Psoas muscle (tissue), 7 donors: ENCODE measurements at regions not wholly inside any gene's neighbourhood (a gene's known extent, or its start where the extent isn't known, plus 50 kb on each side); places are given as distances from the start of the nearest gene placed in this dataset.
"Not testable (repeated sequence)": the region's sequence is repeated elsewhere in the genome, so short reads cannot be mapped to it uniquely, and the experiment has no call there.

ENCODE experiments used
- ATAC-seq, 4 donors: fragments of 200-7000 bp; cut with Tn5 transposase; one replicate each; pipeline ENCODE4 v1.9.1; 2020; ENCODE audit warnings: moderate library complexity in 3 of 4, mild to moderate bottlenecking in 2 of 4
- DNase-seq, 2 donors: peaks; one replicate each; pipeline ENCODE4 v3.0.0-alpha.2; 2020
- H3K27ac ChIP-seq: fragments of 200-600 bp; one replicate; pipeline ENCODE4 v1.8.0; 2022
- H3K27me3 ChIP-seq, 3 donors: fragments of 200-600 bp in 1 of 3; one replicate each; pipeline versions ENCODE4 v1.6.1 to v1.8.0; 2013 to 2022; ENCODE audit warnings: low read length in 2 of 3, mild to moderate bottlenecking in 2 of 3, moderate library complexity in 1 of 3; ENCODE audit not compliant: insufficient read depth in 3 of 3
- H3K36me3 ChIP-seq, 2 donors: fragments of 200-600 bp in 1 of 2; one replicate each; pipeline versions ENCODE4 v1.6.1 to v1.8.0; 2013 to 2022; ENCODE audit warnings: low read depth in 1 of 2, mild to moderate bottlenecking in 1 of 2, moderate library complexity in 1 of 2; ENCODE audit not compliant: insufficient read depth in 1 of 2
- H3K4me1 ChIP-seq: fragments of 200-600 bp; one replicate; pipeline ENCODE4 v1.8.0; 2022
- H3K4me3 ChIP-seq: fragments of 200-600 bp; one replicate; pipeline ENCODE4 v1.8.0; 2022; ENCODE audit warnings: mild to moderate bottlenecking
- H3K9me3 ChIP-seq: fragments of 200-600 bp; one replicate; pipeline ENCODE4 v1.8.0; 2022
- CTCF ChIP-seq: fragments of 200-600 bp; IDR thresholded peaks from one replicate; pipeline ENCODE4 v1.8.0; 2022; ENCODE audit warnings: antibody characterized with exemption
- WGBS, 3 donors: extraction: QIAGEN DNeasy Blood & Tissue Kit; methylation state at CpG; one replicate each; pipeline versions ENCODE4 v1.1.6 to v1.1.7; 2013; 5-methylcytosine and 5-hydroxymethylcytosine counted together
- intact Hi-C, 2 donors: fragments of 100-400 bp; cut with DNase I; formaldehyde crosslinking; loops; one replicate each; pipeline versions ENCODE4 v1.11.0 to v1.14.2; 2022
- donor health status: healthy with polysubstance abuse.
- donor health status: DM: no; HTN: no; CAD: no; lungs with moderate emphysema.
- donor health status: Bipolar disorder and iron deficiency.
- donor health status: healthy.
- donor health status: DM: yes; HTN: yes; CAD: no.
- donor health status: DM: no; HTN: no; CAD: no.
- donor health status: DM: yes; HTN: yes; CAD: no.

GRCh38 chr10:124197371-124198124, 104.2 kb upstream of the CHST15 start:
- H3K27me3 ChIP-seq = no peaks in the 10 kb centered on the region
- H3K36me3 ChIP-seq = no peaks in the 10 kb centered on the region
- H3K9me3 ChIP-seq = no peaks in the 10 kb centered on the region
- intact Hi-C loops = loop anchor here in 1 of 2 donors (5.0 kb wide), 1 partner anchor 105 kb away; the partner anchor contains the start of gene CHST15
- H3K4me3 ChIP-seq = no peak overlapping the region
- peaks cover 9% of the 10 kb centered on the region for H3K4me1 ChIP-seq
- no peak for TF ChIP-seq CTCF
- DNase-seq = no peak
- WGBS, 3 donors = 28 to 43% (median 28%) methylated on average over 25 of the region's 25 CpGs
- peak overlapping the region; percentile 53 for H3K27ac ChIP-seq
- peak; percentile 68 to 93 (median 86) for ATAC-seq

- intact Hi-C loops = loop anchor here in 1 of 2 donors (5.0 kb wide), 1 partner anchor 104 kb away; the partner anchor contains the start of gene CHST15
- peak overlapping the region; percentile 53 for H3K27ac ChIP-seq
Observed at GRCh38 chr10:124196659-124197058, 103.3 kb upstream of the CHST15 start.

GRCh38 chr10:124194199-124194824, 100.9 kb upstream of the CHST15 start:
- Histone ChIP-seq H3K4me1 (peaks cover 9% of the 10 kb centered on the region), H3K27ac (no peak overlapping the region), H3K4me3 (no peak overlapping the region), H3K36me3 (no peaks in the 10 kb centered on the region), H3K27me3 (no peaks in the 10 kb centered on the region), H3K9me3 (no peaks in the 10 kb centered on the region)
- TF ChIP-seq CTCF = no peak
- DNase-seq (no peak), ATAC-seq (no peak)
- intact Hi-C loops = no loop called here
- WGBS, 3 donors = 69 to 82% (median 73%) methylated on average over 2 of the region's 2 CpGs

More at GRCh38 chr10:124196659-124197058, 103.3 kb upstream of the CHST15 start:
- no peak for TF ChIP-seq CTCF
- ATAC-seq (no peak), DNase-seq (no peak)
- Histone ChIP-seq H3K9me3 (no peaks in the 10 kb centered on the region), H3K36me3 (no peaks in the 10 kb centered on the region), H3K4me3 (no peak overlapping the region), H3K4me1 (peaks cover 9% of the 10 kb centered on the region), H3K27me3 (no peaks in the 10 kb centered on the region)
- WGBS, 3 donors = 66 to 76% (median 69%) methylated on average over 5 of the region's 5 CpGs

- no peak for TF ChIP-seq CTCF
- no peak overlapping the region for H3K4me3 ChIP-seq
- WGBS, 3 donors = 97 to 99% (median 98%) methylated on average over 8 of the region's 8 CpGs
Observed at GRCh38 chr10:124193309-124193696, 99.9 kb upstream of the CHST15 start.

GRCh38 chr10:124192664-124193308, 99.4 kb upstream of the CHST15 start:
- H3K9me3 ChIP-seq, H3K36me3 ChIP-seq, H3K4me3 ChIP-seq, DNase-seq, ATAC-seq, H3K27me3 ChIP-seq, H3K4me1 ChIP-seq, H3K27ac ChIP-seq, intact Hi-C loops: not testable (repeated sequence)
- 90 to 95% (median 92%) methylated on average over 5 of the region's 5 CpGs for WGBS, 3 donors

More at GRCh38 chr10:124193309-124193696, 99.9 kb upstream of the CHST15 start:
- ATAC-seq = no peak
- Histone ChIP-seq H3K36me3 (no peaks in the 10 kb centered on the region), H3K4me1 (peaks cover 9% of the 10 kb centered on the region), H3K27me3 (no peaks in the 10 kb centered on the region), H3K27ac (no peak overlapping the region), H3K9me3 (no peaks in the 10 kb centered on the region)
- DNase-seq = no peak
- intact Hi-C loops = no loop called here

- H3K36me3 ChIP-seq, DNase-seq, ATAC-seq, H3K27ac ChIP-seq, H3K4me3 ChIP-seq, intact Hi-C loops, H3K27me3 ChIP-seq, H3K4me1 ChIP-seq, H3K9me3 ChIP-seq: not testable (repeated sequence)
- WGBS, 3 donors = 76 to 83% (median 77%) methylated on average over 2 of the region's 2 CpGs
Observed at GRCh38 chr10:124190476-124190875, 97.1 kb upstream of the CHST15 start.
